ENCODE measurements at regions not wholly inside any gene's neighbourhood (a gene's known extent, or its start where the extent isn't known, plus 50 kb on each side); places are given as distances from the start of the nearest gene placed in this dataset.
A peak's percentile ranks its signal among the peaks of the same experiment; 100 is the strongest.
"Not testable (repeated sequence)": the region's sequence is repeated elsewhere in the genome, so short reads cannot be mapped to it uniquely, and the experiment has no call there.

GRCh38 chr1:67947114-67947513 lies 103.3 kb downstream of the DIRAS3 start:
- no peak for DNase-seq

- DNase-seq, result no peak
Observed at GRCh38 chr1:67945733-67946374, 104.6 kb downstream of the DIRAS3 start.

GRCh38 chr1:67942274-67942673 lies 108.2 kb downstream of the DIRAS3 start:
- DNase-seq, result no peak

- no peak for DNase-seq
Observed at GRCh38 chr1:67941746-67942145, 108.5 kb upstream of the GNG12 start.

GRCh38 chr1:67941155-67941554 lies 107.9 kb upstream of the GNG12 start:
- DNase-seq, result no peak

GRCh38 chr1:67939942-67940341 lies 106.7 kb upstream of the GNG12 start:
- DNase-seq, result no peak

- DNase-seq, result peak; percentile 91
Observed at GRCh38 chr1:67939186-67939743, 106.0 kb upstream of the GNG12 start.

- no peak for DNase-seq
Observed at GRCh38 chr1:67937651-67938050, 104.4 kb upstream of the GNG12 start.

- no peak for DNase-seq
Observed at GRCh38 chr1:67937010-67937409, 103.7 kb upstream of the GNG12 start.

GRCh38 chr1:67935560-67935959 lies 102.3 kb upstream of the GNG12 start:
- DNase-seq, result no peak

GRCh38 chr1:67931198-67931597 lies 97.9 kb upstream of the GNG12 start:
- no peak for DNase-seq

- no peak for DNase-seq
Observed at GRCh38 chr1:67923074-67923473, 89.8 kb upstream of the GNG12 start.

GRCh38 chr1:67921725-67922489 lies 88.6 kb upstream of the GNG12 start:
- no peak for DNase-seq

- no peak for DNase-seq
Observed at GRCh38 chr1:67919274-67920072, 86.2 kb upstream of the GNG12 start.

GRCh38 chr1:67918067-67918466 lies 84.8 kb upstream of the GNG12 start:
- no peak for DNase-seq

GRCh38 chr1:67917006-67917405 lies 83.7 kb upstream of the GNG12 start:
- DNase-seq, result no peak

- DNase-seq, result no peak
Observed at GRCh38 chr1:67916140-67916886, 83.0 kb upstream of the GNG12 start.

GRCh38 chr1:67909776-67910175 lies 76.5 kb upstream of the GNG12 start:
- no peak for DNase-seq

GRCh38 chr1:67908250-67908936 lies 75.1 kb upstream of the GNG12 start:
- no peak for DNase-seq

- DNase-seq, result peak; percentile 91
Observed at GRCh38 chr1:67907467-67907866, 74.2 kb upstream of the GNG12 start.

- DNase-seq, result not testable (repeated sequence)
Observed at GRCh38 chr1:67906015-67906414, 72.7 kb upstream of the GNG12 start.

Measured in islet precursor cell (in vitro differentiated cells).